HEK293T (cell line): ENCODE measurements at regions not wholly inside any gene's neighbourhood (a gene's known extent, or its start where the extent isn't known, plus 50 kb on each side); places are given as distances from the start of the nearest gene placed in this dataset.

Experiments
- ELF4 ChIP-seq: fragments of 450-650 bp; IDR thresholded peaks from 2 replicates; pipeline ENCODE4 v1.6.1; 2017; ENCODE audit warnings: antibody characterized with exemption
- FOXM1 ChIP-seq: fragments of 450-650 bp; IDR thresholded peaks from 2 replicates; pipeline ENCODE4 v1.6.1; 2017; ENCODE audit warnings: mild to moderate bottlenecking, borderline replicate concordance
- HDGF ChIP-seq: fragments of 450-650 bp; IDR thresholded peaks from 2 replicates; pipeline ENCODE4 v1.6.1; 2017; ENCODE audit warnings: antibody characterized with exemption, borderline replicate concordance
- L3MBTL2 ChIP-seq: fragments of 450-650 bp; conservative IDR thresholded peaks from 2 replicates; pipeline ENCODE4 v1.6.1; 2016; ENCODE audit warnings: mild to moderate bottlenecking
- SP1 ChIP-seq: fragments of 450-650 bp; IDR thresholded peaks from 2 replicates; pipeline ENCODE4 v1.6.1; 2017
- SUZ12 ChIP-seq: fragments of 450-650 bp; IDR thresholded peaks from 2 replicates; pipeline ENCODE4 v1.6.1; 2016; ENCODE audit warnings: mild to moderate bottlenecking
- TARDBP ChIP-seq: fragments of 450-650 bp; IDR thresholded peaks from 2 replicates; pipeline ENCODE4 v1.6.1; 2016
- TF ChIP-seq, protein P1 (sequence below): fragments of 450-650 bp; IDR thresholded peaks from 2 replicates; pipeline ENCODE4 v1.6.1; 2016

GRCh38 chr5:82809420-82810143, 267.6 kb downstream of the TMEM167A start:
- TF ChIP-seq TARDBP (no peak), HDGF (no peak), SP1 (no peak), SUZ12 (no peak), FOXM1 (no peak), L3MBTL2 (no peak), ELF4 (no peak)
- TF ChIP-seq, protein P1, sequence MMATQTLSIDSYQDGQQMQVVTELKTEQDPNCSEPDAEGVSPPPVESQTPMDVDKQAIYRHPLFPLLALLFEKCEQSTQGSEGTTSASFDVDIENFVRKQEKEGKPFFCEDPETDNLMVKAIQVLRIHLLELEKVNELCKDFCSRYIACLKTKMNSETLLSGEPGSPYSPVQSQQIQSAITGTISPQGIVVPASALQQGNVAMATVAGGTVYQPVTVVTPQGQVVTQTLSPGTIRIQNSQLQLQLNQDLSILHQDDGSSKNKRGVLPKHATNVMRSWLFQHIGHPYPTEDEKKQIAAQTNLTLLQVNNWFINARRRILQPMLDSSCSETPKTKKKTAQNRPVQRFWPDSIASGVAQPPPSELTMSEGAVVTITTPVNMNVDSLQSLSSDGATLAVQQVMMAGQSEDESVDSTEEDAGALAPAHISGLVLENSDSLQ, result no peak
